HL-60 (cell line): ENCODE measurements at regions not wholly inside any gene's neighbourhood (a gene's known extent, or its start where the extent isn't known, plus 50 kb on each side); places are given as distances from the start of the nearest gene placed in this dataset.
"Not testable (repeated sequence)": the region's sequence is repeated elsewhere in the genome, so short reads cannot be mapped to it uniquely, and the experiment has no call there.

Experiments
- DNase-seq, 2 experiments: peaks; one replicate each; pipeline ENCODE4 v3.0.0-alpha.2; 2010 to 2020; ENCODE audit warnings: low read depth in 1 of 2, low spot score in 1 of 2
- H3K27ac ChIP-seq: fragments of 250-450 bp; sonication (Bioruptor Pico); replicated peaks from 2 replicates; pipeline ENCODE4 v1.5.1; 2020; ENCODE audit warnings: mild to moderate bottlenecking, moderate library complexity
- H3K27me3 ChIP-seq: fragments of 250-450 bp; sonication (Bioruptor Pico); 2 replicates; pipeline ENCODE4 v1.5.1; 2021; ENCODE audit warnings: mild to moderate bottlenecking, moderate library complexity; ENCODE audit not compliant: insufficient read depth, poor library complexity, severe bottlenecking
- H3K4me3 ChIP-seq: replicated peaks from 2 replicates; pipeline ENCODE4 v1.5.1; 2011; ENCODE audit warnings: mild to moderate bottlenecking, control low read depth, low read length; ENCODE audit not compliant: insufficient read depth
- CTCF ChIP-seq: IDR thresholded peaks from one replicate; pipeline ENCODE4 v1.5.1; 2011; ENCODE audit warnings: low read length, control low read depth, inconsistent platforms; ENCODE audit not compliant: insufficient read depth
- GABPA ChIP-seq: IDR thresholded peaks from 2 replicates; pipeline ENCODE4 v1.6.1; 2012; ENCODE audit warnings: low read depth
- POLR2AphosphoS5 ChIP-seq: IDR thresholded peaks from 2 replicates; pipeline ENCODE4 v1.6.1; 2012; ENCODE audit warnings: low read depth
- REST ChIP-seq: IDR thresholded peaks from 2 replicates; pipeline ENCODE4 v1.6.1; 2012; ENCODE audit warnings: low read depth; ENCODE audit not compliant: insufficient replicate concordance
- SPI1 ChIP-seq: IDR thresholded peaks from 2 replicates; pipeline ENCODE4 v1.6.1; 2012; ENCODE audit warnings: low read depth, mild to moderate bottlenecking, borderline replicate concordance

DNA sequence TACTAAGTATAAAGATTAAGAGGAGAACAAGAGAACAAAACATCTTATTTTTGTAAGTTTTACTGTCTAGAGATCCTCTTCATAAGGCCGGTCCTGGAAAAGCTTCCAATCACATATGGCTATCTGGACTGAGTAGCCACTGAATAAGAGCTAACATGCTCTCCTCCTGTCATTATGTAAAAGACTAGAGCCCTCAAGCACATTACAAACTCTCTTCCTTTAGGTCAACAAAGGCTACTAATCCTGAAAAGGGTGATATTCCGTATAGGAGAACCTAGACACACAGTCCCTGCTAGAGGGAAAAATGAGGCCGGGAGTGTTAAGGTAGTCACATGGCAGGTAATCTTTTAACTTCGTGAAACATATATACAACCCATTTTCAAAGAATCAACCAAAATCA lies 665.6 kb downstream of the EFNA5 start:
- no peak for TF ChIP-seq GABPA
- TF ChIP-seq CTCF = no peak
- no peak for TF ChIP-seq POLR2AphosphoS5
- no peak for TF ChIP-seq SPI1
- TF ChIP-seq REST = no peak
- no peak overlapping the region for H3K27ac ChIP-seq
- H3K4me3 ChIP-seq = no peak overlapping the region
- H3K27me3 ChIP-seq = no peaks in the 10 kb centered on the region
- no peak for DNase-seq

GRCh38 chr5:107002115-107002514 lies 668.6 kb downstream of the EFNA5 start:
- Histone ChIP-seq H3K4me3 (no peak overlapping the region), H3K27me3 (no peaks in the 10 kb centered on the region), H3K27ac (no peak overlapping the region)
- TF ChIP-seq GABPA (no peak), POLR2AphosphoS5 (no peak), CTCF (no peak), REST (no peak), SPI1 (no peak)
- DNase-seq = no peak

- not testable (repeated sequence) for H3K27ac ChIP-seq, H3K4me3 ChIP-seq, H3K27me3 ChIP-seq, DNase-seq
These were observed 671.2 kb downstream of the EFNA5 start for GRCh38 chr5:106999506-106999905.

GRCh38 chr5:106986006-106986405 lies 684.7 kb downstream of the EFNA5 start:
- no peak overlapping the region for H3K27ac ChIP-seq
- no peak for DNase-seq
- no peaks in the 10 kb centered on the region for H3K27me3 ChIP-seq
- no peak for TF ChIP-seq REST
- no peak for TF ChIP-seq GABPA
- no peak for TF ChIP-seq SPI1
- no peak for TF ChIP-seq POLR2AphosphoS5
- TF ChIP-seq CTCF = no peak
- no peak overlapping the region for H3K4me3 ChIP-seq
